ENCODE measurements at regions not wholly inside any gene's neighbourhood (a gene's known extent, or its start where the extent isn't known, plus 50 kb on each side); places are given as distances from the start of the nearest gene placed in this dataset.

GRCh38 chr15:68871507-68871906 lies 50.8 kb upstream of the ANP32A start:
- DNase-seq = no peak

DNA sequence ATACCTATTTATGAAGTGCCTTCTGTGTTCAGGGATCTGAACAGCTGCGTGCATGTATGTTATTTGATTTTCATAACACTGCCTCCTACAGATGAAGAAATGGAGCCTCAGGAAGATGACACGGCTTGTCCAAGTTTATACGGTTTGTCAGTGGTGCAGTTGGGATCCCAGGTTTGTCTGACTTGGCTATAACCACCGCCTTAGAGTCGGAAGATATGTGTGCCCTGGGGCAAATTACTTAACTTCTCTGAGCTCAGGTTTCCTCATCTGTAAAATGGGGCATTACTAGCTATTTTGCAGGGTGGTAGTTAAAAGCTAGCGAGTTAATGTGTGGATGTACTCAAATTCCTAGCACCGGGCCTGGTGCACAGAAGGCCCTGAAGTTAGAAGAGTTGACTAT lies 54.1 kb upstream of the ANP32A start:
- no peak for DNase-seq

GRCh38 chr15:68875377-68876116 lies 54.8 kb upstream of the SPESP1 start:
- peak; percentile 93 for DNase-seq

DNA sequence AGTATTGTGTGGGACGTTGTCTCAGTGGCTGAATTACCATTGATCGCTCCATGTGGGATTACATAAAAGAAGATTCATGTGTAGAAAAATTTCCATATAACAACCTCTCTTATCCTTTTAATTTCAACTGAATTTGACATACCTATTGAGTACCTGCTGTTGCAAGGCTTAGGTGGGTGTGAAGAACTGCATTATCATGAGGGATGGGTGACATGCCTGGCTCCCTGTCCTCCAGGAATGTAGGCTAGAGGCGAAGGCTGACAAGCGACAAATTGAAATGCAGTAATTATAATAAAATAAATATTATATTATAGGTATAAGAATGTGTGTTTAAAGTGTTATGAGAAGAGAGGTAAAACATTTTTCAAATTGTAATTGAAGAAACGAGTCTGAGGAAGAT lies 52.7 kb upstream of the SPESP1 start:
- no peak for DNase-seq

- no peak for DNase-seq
Observed at GRCh38 chr15:68880382-68880781, 49.9 kb upstream of the SPESP1 start.

Measured in stimulated activated CD4-positive, alpha-beta T cell treated with anti-CD3 and anti-CD28 coated beads, Interleukin-12 subunit alpha, Interleukin-12 subunit beta, amount 100 ng/mL, for 4 hours (primary cell).